HG03039 (cell line): ENCODE measurements at regions not wholly inside any gene's neighbourhood (a gene's known extent, or its start where the extent isn't known, plus 50 kb on each side); places are given as distances from the start of the nearest gene placed in this dataset.
"Not testable (repeated sequence)": the region's sequence is repeated elsewhere in the genome, so short reads cannot be mapped to it uniquely, and the experiment has no call there.

Experiments used
- ATAC-seq: cut with Tn5 transposase; IDR thresholded peaks from one replicate; pipeline ENCODE4 v1.9.1; 2021; ENCODE audit warnings: mild to moderate bottlenecking, moderate library complexity; ENCODE audit not compliant: unreplicated experiment

GRCh38 chr2:41141146-41141791, 689.4 kb upstream of the SLC8A1 start:
- no peak for ATAC-seq

DNA sequence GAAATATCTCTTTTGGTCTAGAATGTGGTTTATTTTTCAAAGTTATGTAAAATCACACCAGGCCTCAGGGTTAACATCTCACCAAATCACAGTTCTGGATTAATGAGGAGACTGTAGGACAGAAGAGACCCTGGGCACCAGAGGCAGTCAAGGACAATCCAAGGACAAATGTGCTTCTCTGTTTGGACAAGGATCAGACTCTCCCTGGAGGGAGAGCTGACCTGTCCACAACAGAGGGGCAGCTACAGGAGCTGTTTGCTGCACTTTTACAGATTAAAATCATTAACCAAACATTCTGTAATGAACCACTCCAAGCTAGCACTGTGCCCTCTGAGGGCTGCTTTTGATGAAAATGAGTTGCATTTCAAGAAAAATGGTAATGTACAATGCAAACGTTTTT, 690.6 kb upstream of the SLC8A1 start:
- no peak for ATAC-seq

- no peak for ATAC-seq
These were observed 693.2 kb upstream of the SLC8A1 start for GRCh38 chr2:41145066-41145465.

- ATAC-seq, result no peak
These were observed 697.2 kb upstream of the SLC8A1 start for GRCh38 chr2:41149054-41149453.

- ATAC-seq, result no peak
These were observed 699.9 kb upstream of the SLC8A1 start for GRCh38 chr2:41151746-41152145.

DNA sequence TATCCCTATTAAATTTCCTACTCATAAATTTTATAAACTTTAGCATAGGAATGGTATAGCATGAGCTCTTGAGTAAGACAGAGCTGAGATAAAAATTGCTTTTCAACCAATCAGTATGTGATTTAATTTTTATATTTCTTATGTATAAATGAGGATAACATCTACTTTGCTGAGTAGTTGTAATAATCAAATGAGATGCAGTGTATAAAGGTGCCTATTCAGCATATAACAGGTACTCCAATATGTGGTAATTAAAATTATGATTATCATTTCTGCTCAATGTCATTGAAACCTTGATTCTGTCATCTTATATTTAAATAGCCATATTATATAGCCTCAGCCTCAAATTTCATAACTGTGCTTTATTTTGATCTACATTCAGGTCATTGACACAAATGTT, 700.4 kb upstream of the SLC8A1 start:
- no peak for ATAC-seq

DNA sequence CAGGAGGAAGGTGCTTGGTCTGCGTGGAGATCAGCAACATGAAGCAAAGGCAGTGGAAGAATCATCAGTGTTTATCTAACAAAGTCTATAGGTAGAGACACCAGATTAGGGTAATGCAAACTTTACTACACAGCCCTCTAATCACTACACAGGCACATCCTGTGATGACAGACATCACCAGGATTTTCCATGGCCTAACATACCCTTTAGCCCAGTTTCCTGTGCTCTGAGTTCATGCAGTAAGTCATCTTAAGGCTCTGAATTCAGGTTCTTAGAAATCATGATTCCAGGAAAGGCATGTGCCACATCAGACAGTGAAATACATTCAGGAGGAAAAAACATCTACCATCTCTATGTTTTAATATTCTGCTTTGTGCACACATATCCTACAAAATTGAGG, 708.5 kb upstream of the SLC8A1 start:
- no peak for ATAC-seq

GRCh38 chr2:41167014-41167413, 715.1 kb upstream of the SLC8A1 start:
- ATAC-seq, result no peak

DNA sequence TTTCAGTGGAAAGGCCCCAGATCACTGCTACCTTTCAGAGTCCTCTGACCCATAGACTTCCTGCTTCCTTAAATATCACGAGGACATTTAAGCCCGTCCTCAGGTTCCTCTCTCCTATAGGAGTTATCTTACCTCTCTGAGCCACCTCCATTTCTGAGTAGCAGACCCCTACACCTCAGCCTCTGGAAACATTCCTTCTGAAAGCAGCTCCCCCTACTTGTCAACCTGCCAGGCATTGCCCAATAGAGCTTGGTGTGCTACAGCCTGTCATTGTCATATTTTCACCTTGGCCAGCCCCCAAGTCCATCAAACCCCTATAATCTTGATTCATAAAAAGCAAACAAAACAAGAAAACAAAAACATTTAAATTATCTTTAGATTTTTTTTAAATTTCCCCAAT, 717.9 kb upstream of the SLC8A1 start:
- ATAC-seq, result no peak

DNA sequence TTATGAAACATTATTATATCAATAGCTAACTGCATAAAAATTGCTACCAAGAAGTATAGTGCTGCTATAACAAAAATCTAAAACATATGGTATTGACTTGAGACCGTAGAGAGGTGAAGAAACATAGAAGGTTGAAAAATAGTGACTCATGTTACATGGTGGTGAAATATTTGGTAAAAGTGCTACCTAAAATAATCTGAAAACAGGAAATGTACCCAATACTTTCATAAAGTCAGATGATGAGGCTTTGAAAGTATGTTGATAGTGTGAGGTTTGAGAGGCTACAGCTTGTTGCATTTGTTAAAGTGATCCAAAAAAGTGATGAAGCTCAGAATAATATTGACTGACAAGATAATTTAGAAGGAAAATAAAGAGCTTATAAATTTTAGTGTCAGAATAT, 718.7 kb upstream of the SLC8A1 start:
- no peak for ATAC-seq

- ATAC-seq, result no peak
These were observed 728.5 kb upstream of the SLC8A1 start for GRCh38 chr2:41180387-41180786.

DNA sequence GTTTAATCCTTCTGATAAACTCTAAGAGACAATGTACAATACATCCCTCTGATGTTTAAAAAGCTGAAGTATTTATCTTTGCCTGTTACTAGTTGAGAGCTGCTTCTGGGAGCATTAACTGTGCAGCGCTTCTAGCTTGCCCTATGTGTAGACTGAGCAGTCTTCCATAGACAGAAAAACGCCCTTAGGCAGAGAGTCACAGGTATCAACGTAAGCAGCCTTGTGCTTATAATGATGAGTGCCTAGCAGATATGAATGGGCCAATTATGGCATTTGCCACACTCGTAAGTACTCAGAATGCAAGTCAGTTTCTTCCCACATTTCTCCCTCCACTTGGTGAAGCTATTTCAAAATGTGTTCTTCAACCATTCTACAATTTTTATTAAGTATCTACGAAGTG, 731.1 kb upstream of the SLC8A1 start:
- ATAC-seq, result no peak

- ATAC-seq, result no peak
These were observed 735.7 kb upstream of the SLC8A1 start for GRCh38 chr2:41187376-41188122.

DNA sequence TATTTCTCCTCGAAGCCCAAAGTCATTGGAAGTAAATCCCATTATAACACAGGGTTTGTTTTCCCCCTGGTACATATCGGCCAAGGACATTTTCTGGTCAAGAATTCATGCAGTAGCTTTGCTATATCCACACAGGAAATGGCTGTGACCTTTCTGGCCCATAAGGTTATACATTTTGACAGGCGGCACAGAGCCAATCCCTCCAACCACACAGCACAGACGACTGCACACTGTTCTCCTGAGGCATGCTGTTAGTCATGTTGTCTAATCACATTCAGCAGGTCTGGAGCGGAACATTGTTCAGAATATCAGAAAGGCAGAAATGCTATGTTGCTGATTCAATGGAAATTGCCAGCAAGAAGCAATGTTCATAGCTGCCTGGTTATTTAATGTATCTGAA, 742.3 kb upstream of the SLC8A1 start:
- ATAC-seq, result no peak

- ATAC-seq, result no peak
These were observed 745.9 kb upstream of the SLC8A1 start for GRCh38 chr2:41197781-41198180.

- ATAC-seq, result no peak
These were observed 747.4 kb upstream of the SLC8A1 start for GRCh38 chr2:41199334-41199733.

GRCh38 chr2:41204315-41204714, 752.4 kb upstream of the SLC8A1 start:
- no peak for ATAC-seq

DNA sequence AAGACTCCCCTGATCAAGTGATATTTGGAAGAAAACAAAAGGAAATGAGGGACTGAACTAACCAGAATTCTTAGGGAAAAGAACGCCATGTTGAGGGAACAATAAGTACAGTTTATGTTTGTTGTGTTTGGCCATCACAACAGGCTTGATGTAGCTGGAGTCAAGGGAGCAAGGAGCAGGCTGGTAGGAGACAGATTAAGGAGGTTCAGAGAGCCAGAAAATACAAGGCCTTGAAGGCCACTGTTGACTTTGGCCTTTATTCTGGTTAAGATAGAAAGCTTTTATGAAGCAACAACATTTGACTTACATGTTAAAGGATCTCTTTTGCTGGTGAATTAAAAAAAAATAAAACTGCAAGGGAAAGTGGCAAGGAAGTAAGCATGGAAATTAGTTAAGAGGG, 754.1 kb upstream of the SLC8A1 start:
- no peak for ATAC-seq

DNA sequence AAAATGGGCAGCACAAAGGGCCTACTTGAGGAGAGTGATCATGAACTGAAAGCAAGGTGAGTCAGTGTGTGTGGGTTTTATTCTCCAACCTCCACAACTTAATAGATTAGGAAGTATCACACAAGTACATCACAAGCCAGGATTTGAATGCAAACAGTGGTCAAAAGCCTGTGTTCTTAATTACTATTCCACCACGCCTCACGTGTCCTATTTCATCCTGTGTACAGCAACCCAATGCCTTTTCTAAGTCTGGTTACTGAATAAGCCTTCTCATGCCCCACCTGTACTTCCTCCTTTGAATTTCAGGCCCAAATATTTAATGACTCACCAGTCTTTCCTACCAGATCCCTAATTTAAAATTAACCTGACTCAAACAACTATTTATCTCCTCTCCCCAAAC, 755.7 kb upstream of the SLC8A1 start:
- no peak for ATAC-seq

DNA sequence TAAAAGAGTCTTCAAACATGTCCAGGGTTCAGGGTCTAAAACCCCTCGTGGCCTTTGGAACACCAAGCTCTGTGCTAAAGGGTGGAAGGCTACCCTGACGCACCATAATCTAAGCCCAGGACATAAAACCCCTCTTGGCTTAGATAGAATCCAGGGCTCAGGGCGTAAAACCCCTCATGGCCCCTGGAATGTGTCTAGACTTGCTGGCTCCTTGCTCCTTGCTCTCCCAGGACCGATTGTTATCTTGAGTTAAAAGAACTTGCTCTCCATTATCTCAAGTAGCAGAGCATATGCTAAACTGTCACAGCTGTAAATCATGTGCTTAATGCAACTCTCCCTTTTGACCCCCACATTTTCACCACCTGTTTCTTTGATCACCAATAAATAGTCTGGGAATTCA, 758.1 kb upstream of the SLC8A1 start:
- ATAC-seq, result not testable (repeated sequence)

DNA sequence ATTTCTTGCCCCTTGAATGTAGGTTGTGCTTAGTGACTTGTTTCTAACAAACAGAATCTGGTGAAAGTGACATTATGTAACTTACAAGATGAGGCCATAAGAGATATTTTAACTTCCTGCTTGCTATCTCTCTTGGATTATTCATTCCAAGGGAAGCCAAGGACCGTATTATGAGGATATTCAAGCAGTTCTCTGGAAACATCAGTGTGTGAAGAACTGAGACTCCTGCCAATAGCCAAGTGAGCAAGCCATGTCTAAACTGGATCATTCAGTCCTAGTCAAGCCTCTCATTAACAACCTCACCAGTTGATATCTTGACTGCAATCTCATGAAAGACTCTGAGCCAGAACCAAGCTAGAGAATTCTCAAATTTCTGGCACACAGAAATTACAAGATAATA, 765.1 kb upstream of the SLC8A1 start:
- no peak for ATAC-seq

DNA sequence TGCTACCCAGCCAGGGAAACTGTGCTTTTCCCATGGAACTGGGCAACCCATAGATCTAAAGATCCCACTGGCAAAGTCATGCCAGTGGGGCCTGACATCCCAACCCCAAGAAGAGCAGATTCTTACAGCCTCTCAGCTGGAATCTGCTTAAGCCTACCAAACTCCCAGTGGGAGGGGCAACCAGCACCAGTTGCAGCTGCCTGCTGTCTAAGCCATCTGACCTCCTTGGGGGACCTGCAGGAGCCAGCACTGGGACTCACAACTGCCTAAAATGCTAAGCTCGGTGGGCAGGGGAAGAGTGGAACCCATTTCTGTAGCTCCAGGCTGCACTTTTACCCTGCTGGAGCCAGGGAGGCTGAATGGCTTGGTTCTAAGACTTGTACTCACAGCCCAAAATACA, 770.7 kb upstream of the SLC8A1 start:
- no peak for ATAC-seq

- ATAC-seq, result no peak
These were observed 782.2 kb upstream of the SLC8A1 start for GRCh38 chr2:41234093-41234492.
